Activated gamma-delta T cell (primary cell): ENCODE measurements at regions not wholly inside any gene's neighbourhood (a gene's known extent, or its start where the extent isn't known, plus 50 kb on each side); places are given as distances from the start of the nearest gene placed in this dataset.
"Not testable (repeated sequence)": the region's sequence is repeated elsewhere in the genome, so short reads cannot be mapped to it uniquely, and the experiment has no call there.

Source experiments
- DNase-seq: peaks from one replicate; lab custom pipeline; 2025; lab: John Stamatoyannopoulos, UW

- no peak for DNase-seq
These were observed 109.3 kb upstream of the CPSF6 start for GRCh38 chr12:69130064-69130463.

GRCh38 chr12:69131077-69131476, 108.3 kb upstream of the CPSF6 start:
- no peak for DNase-seq

GRCh38 chr12:69136931-69137613, 102.3 kb upstream of the CPSF6 start:
- DNase-seq: no peak

GRCh38 chr12:69141074-69141473, 98.3 kb upstream of the CPSF6 start:
- no peak for DNase-seq

- DNase-seq: no peak
These were observed 90.1 kb upstream of the CPSF6 start for GRCh38 chr12:69149270-69149669.

GRCh38 chr12:69150083-69150795, 89.1 kb upstream of the CPSF6 start:
- no peak for DNase-seq

GRCh38 chr12:69150796-69151127, 88.6 kb upstream of the CPSF6 start:
- DNase-seq: no peak

- DNase-seq: no peak
These were observed 88.1 kb upstream of the CPSF6 start for GRCh38 chr12:69151254-69151764.

GRCh38 chr12:69154585-69155363, 84.6 kb upstream of the CPSF6 start:
- no peak for DNase-seq

GRCh38 chr12:69157023-69157655, 82.2 kb upstream of the CPSF6 start:
- DNase-seq: peak; percentile 42

- DNase-seq: no peak
These were observed 77.5 kb upstream of the CPSF6 start for GRCh38 chr12:69161829-69162228.

- DNase-seq: no peak
These were observed 75.5 kb upstream of the CPSF6 start for GRCh38 chr12:69163681-69164362.

- DNase-seq: no peak
These were observed 71.7 kb upstream of the CPSF6 start for GRCh38 chr12:69167648-69168165.

GRCh38 chr12:69168363-69168762, 71.0 kb upstream of the CPSF6 start:
- DNase-seq: no peak

GRCh38 chr12:69168828-69169227, 70.5 kb upstream of the CPSF6 start:
- no peak for DNase-seq

GRCh38 chr12:69170293-69170692, 69.1 kb upstream of the CPSF6 start:
- DNase-seq: no peak

GRCh38 chr12:69171881-69172280, 67.5 kb upstream of the CPSF6 start:
- no peak for DNase-seq

GRCh38 chr12:69172491-69172890, 66.9 kb upstream of the CPSF6 start:
- no peak for DNase-seq

GRCh38 chr12:69173368-69173767, 66.0 kb upstream of the CPSF6 start:
- DNase-seq: no peak

GRCh38 chr12:69179786-69180185, 59.6 kb upstream of the CPSF6 start:
- DNase-seq: no peak

- DNase-seq: not testable (repeated sequence)
These were observed 51.8 kb upstream of the CPSF6 start for GRCh38 chr12:69187572-69187971.
